HEK293 (cell line): ENCODE measurements at regions not wholly inside any gene's neighbourhood (a gene's known extent, or its start where the extent isn't known, plus 50 kb on each side); places are given as distances from the start of the nearest gene placed in this dataset.

Source experiments
- ZNF138 ChIP-seq: fragments of 450-650 bp; formaldehyde crosslinking; IDR thresholded peaks from 2 replicates; pipeline ENCODE4 v1.5.1; 2016; ENCODE audit warnings: missing biosample characterization, missing genetic modification characterization, borderline replicate concordance
- TF ChIP-seq, protein P1 (sequence below): fragments of 450-650 bp; formaldehyde crosslinking; IDR thresholded peaks from 2 replicates; pipeline ENCODE4 v1.5.1; 2016; ENCODE audit warnings: missing biosample characterization, missing genetic modification characterization
- TF ChIP-seq, protein P2 (sequence below): fragments of 450-650 bp; formaldehyde crosslinking; IDR thresholded peaks from 2 replicates; pipeline ENCODE4 v1.5.1; 2016; ENCODE audit warnings: missing biosample characterization, missing genetic modification characterization
- TF ChIP-seq, protein P3 (sequence below): fragments of 450-650 bp; formaldehyde crosslinking; IDR thresholded peaks from 2 replicates; pipeline ENCODE4 v1.5.1; 2016; ENCODE audit warnings: missing biosample characterization, missing genetic modification characterization

DNA sequence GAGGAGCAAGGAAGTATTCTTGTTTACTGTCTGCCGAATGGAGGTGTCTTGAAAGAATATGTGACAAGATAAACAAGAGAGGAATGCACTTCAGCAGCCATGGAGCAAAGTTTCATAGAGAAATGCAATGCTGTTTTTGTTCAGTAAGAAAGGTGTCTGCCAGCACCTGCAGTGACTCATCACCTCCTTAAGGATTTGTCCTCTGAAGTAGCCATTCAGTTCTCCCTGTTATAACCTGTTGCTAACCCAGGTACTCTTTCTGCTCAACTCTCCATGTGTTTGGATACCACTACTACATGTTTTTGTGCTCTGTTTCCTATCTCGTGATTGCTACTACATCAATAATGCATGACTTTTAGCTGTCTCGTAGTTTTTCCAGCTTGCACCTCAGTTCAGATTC is 328.9 kb downstream of the CHL1 start:
- TF ChIP-seq, protein P1, sequence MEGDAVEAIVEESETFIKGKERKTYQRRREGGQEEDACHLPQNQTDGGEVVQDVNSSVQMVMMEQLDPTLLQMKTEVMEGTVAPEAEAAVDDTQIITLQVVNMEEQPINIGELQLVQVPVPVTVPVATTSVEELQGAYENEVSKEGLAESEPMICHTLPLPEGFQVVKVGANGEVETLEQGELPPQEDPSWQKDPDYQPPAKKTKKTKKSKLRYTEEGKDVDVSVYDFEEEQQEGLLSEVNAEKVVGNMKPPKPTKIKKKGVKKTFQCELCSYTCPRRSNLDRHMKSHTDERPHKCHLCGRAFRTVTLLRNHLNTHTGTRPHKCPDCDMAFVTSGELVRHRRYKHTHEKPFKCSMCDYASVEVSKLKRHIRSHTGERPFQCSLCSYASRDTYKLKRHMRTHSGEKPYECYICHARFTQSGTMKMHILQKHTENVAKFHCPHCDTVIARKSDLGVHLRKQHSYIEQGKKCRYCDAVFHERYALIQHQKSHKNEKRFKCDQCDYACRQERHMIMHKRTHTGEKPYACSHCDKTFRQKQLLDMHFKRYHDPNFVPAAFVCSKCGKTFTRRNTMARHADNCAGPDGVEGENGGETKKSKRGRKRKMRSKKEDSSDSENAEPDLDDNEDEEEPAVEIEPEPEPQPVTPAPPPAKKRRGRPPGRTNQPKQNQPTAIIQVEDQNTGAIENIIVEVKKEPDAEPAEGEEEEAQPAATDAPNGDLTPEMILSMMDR = no peak
- TF ChIP-seq ZNF138 (tag by site-specific recombination) = no peak
- TF ChIP-seq, protein P2, sequence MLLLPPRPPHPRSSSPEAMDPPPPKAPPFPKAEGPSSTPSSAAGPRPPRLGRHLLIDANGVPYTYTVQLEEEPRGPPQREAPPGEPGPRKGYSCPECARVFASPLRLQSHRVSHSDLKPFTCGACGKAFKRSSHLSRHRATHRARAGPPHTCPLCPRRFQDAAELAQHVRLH (tag by site-specific recombination) = no peak
- TF ChIP-seq, protein P3, sequence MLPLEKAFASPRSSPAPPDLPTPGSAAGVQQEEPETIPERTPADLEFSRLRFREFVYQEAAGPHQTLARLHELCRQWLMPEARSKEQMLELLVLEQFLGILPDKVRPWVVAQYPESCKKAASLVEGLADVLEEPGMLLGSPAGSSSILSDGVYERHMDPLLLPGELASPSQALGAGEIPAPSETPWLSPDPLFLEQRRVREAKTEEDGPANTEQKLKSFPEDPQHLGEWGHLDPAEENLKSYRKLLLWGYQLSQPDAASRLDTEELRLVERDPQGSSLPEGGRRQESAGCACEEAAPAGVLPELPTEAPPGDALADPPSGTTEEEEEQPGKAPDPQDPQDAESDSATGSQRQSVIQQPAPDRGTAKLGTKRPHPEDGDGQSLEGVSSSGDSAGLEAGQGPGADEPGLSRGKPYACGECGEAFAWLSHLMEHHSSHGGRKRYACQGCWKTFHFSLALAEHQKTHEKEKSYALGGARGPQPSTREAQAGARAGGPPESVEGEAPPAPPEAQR = no peak
